ENCODE measurements at regions not wholly inside any gene's neighbourhood (a gene's known extent, or its start where the extent isn't known, plus 50 kb on each side); places are given as distances from the start of the nearest gene placed in this dataset.

DNA sequence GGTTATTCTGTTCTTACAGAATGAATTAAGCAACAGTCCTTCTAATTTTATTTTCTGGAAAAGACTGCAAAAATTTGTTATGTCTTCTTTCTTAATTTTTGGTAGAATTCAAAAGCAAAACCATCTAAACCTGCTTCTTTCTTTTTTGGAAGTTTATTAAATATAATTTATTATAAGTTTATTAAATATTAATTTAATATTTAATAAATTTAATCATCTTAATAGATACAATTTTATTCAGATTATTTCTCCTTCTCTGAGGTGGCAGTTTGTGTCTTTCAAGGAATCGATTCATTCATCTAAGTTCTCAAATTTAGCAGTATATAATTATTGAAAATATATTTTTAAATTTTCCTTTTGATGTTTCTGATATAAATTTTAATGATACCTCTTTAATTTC, 837.5 kb upstream of the LRRC4C start:
- Histone ChIP-seq H2BK120ac (ENCODE audit: low read depth, low read length) (no peak overlapping the region), H2BK5ac (ENCODE audit: low read depth, low read length, poor library complexity, severe bottlenecking) (no peak overlapping the region), H2BK12ac (ENCODE audit: low read length in 2 of 2) (no peak overlapping the region), H3K27me3 (ENCODE audit: control insufficient read depth in 1 of 2, insufficient read depth in 1 of 2, low read length in 2 of 2) (no peaks in the 10 kb centered on the region), H3K4ac (ENCODE audit: low read depth in 1 of 2, low read length in 2 of 2) (no peak overlapping the region), H2AK5ac (ENCODE audit: low read length, severe bottlenecking) (no peak overlapping the region), H3K36me3 (ENCODE audit: control insufficient read depth in 1 of 2, insufficient read depth in 2 of 2, low read depth in 1 of 2, low read length in 2 of 2) (no peaks in the 10 kb centered on the region), H3K79me1 (replicated peaks; ENCODE audit: low read length, poor library complexity, severe bottlenecking) (no peaks in the 10 kb centered on the region), H3K9ac (ENCODE audit: low read length) (no peak overlapping the region), H3K4me3 (ENCODE audit: insufficient read depth in 1 of 2, low read depth in 1 of 2, low read length in 2 of 2) (no peak overlapping the region), H3K4me1 (ENCODE audit: control insufficient read depth, insufficient read depth, low read depth, low read length) (no peaks in the 10 kb centered on the region), H2AFZ (ENCODE audit: low read depth, low read length) (no peak overlapping the region), H3K27ac (ENCODE audit: low read length, poor library complexity, severe bottlenecking) (no peak overlapping the region), H2BK15ac (ENCODE audit: low read depth, poor library complexity, severe bottlenecking) (no peak overlapping the region), H4K8ac (ENCODE audit: low read length) (no peak overlapping the region), H3K4me2 (ENCODE audit: low read length, poor library complexity, severe bottlenecking) (no peak overlapping the region), H4K91ac (ENCODE audit: low read length) (no peak overlapping the region), H3K23ac (ENCODE audit: low read length in 2 of 2) (no peak overlapping the region), H3K14ac (ENCODE audit: low read length in 2 of 2) (no peak overlapping the region), H3K18ac (ENCODE audit: low read depth in 1 of 2, low read length in 2 of 2) (no peak overlapping the region), H3K9me3 (ENCODE audit: control insufficient read depth, low read length) (peaks cover 9% of the 10 kb centered on the region)
- DNase-seq = no peak
- WGBS = no CpG with 5 or more reads among the region's 1 CpG

DNA sequence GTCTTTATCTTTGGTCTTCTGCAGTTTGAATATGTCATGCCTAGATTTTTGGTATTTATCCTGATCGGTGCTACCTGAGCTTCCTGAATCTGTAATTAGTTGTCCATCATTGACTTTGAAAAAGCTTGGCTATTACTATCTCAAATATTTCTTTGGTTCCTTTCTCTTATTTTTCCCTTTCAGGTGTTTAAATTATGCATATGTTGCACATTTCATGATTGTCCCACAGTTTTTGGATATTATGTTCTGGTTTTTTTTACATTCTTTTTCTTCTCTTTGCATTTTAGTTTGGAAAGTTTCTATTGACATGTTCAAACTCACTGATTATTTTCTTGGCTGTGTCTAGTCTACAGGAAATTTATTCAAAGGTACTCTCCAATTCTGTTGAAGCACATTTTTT, 840.3 kb upstream of the LRRC4C start:
- H3K9me3 ChIP-seq (ENCODE audit: control insufficient read depth, low read length) = peaks cover 6% of the 10 kb centered on the region
- no peaks in the 10 kb centered on the region for H3K79me1 ChIP-seq (replicated peaks; ENCODE audit: low read length, poor library complexity, severe bottlenecking)
- no peak overlapping the region for H2BK15ac ChIP-seq (ENCODE audit: low read depth, poor library complexity, severe bottlenecking)
- no peak overlapping the region for H3K4me3 ChIP-seq (ENCODE audit: insufficient read depth in 1 of 2, low read depth in 1 of 2, low read length in 2 of 2)
- no peak overlapping the region for H3K4me2 ChIP-seq (ENCODE audit: low read length, poor library complexity, severe bottlenecking)
- no peak overlapping the region for H2BK12ac ChIP-seq (ENCODE audit: low read length in 2 of 2)
- no peak overlapping the region for H3K14ac ChIP-seq (ENCODE audit: low read length in 2 of 2)
- H3K4me1 ChIP-seq (ENCODE audit: control insufficient read depth, insufficient read depth, low read depth, low read length) = no peaks in the 10 kb centered on the region
- no peaks in the 10 kb centered on the region for H3K36me3 ChIP-seq (ENCODE audit: control insufficient read depth in 1 of 2, insufficient read depth in 2 of 2, low read depth in 1 of 2, low read length in 2 of 2)
- no peak overlapping the region for H3K23ac ChIP-seq (ENCODE audit: low read length in 2 of 2)
- no peak overlapping the region for H4K8ac ChIP-seq (ENCODE audit: low read length)
- no peak overlapping the region for H2AFZ ChIP-seq (ENCODE audit: low read depth, low read length)
- no CpG with 5 or more reads among the region's 1 CpG for WGBS
- DNase-seq = no peak
- no peak overlapping the region for H3K9ac ChIP-seq (ENCODE audit: low read length)
- no peak overlapping the region for H4K91ac ChIP-seq (ENCODE audit: low read length)
- H3K27ac ChIP-seq (ENCODE audit: low read length, poor library complexity, severe bottlenecking) = no peak overlapping the region
- no peak overlapping the region for H2AK5ac ChIP-seq (ENCODE audit: low read length, severe bottlenecking)
- no peak overlapping the region for H3K4ac ChIP-seq (ENCODE audit: low read depth in 1 of 2, low read length in 2 of 2)
- no peak overlapping the region for H2BK5ac ChIP-seq (ENCODE audit: low read depth, low read length, poor library complexity, severe bottlenecking)
- H3K18ac ChIP-seq (ENCODE audit: low read depth in 1 of 2, low read length in 2 of 2) = no peak overlapping the region
- H3K27me3 ChIP-seq (ENCODE audit: control insufficient read depth in 1 of 2, insufficient read depth in 1 of 2, low read length in 2 of 2) = no peaks in the 10 kb centered on the region
- no peak overlapping the region for H2BK120ac ChIP-seq (ENCODE audit: low read depth, low read length)

DNA sequence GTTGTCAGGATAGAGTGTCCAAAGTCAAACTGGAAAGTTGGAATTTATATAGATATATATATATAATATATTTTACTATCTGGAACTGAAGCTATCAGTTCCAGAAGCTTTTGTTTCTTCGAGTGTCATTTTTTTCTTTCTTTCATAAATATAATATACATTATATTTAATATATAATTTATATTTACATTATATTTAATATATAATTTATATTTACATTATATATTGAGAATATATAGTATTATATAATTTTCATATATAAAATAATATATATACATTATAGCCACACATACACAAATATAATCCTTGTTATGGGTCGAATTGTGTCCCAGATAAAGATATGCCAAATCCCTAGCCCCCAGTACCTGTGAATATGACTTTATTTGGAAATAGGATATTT, 842.3 kb upstream of the LRRC4C start:
- no CpG with 5 or more reads among the region's 2 CpGs for WGBS
- Histone ChIP-seq H2BK5ac (ENCODE audit: low read depth, low read length, poor library complexity, severe bottlenecking) (no peak overlapping the region), H3K23ac (ENCODE audit: low read length in 2 of 2) (no peak overlapping the region), H2AFZ (ENCODE audit: low read depth, low read length) (no peak overlapping the region), H3K27ac (ENCODE audit: low read length, poor library complexity, severe bottlenecking) (no peak overlapping the region), H3K18ac (ENCODE audit: low read depth in 1 of 2, low read length in 2 of 2) (no peak overlapping the region), H3K14ac (ENCODE audit: low read length in 2 of 2) (no peak overlapping the region), H4K8ac (ENCODE audit: low read length) (no peak overlapping the region), H2BK12ac (ENCODE audit: low read length in 2 of 2) (no peak overlapping the region), H3K4me2 (ENCODE audit: low read length, poor library complexity, severe bottlenecking) (no peak overlapping the region), H3K4ac (ENCODE audit: low read depth in 1 of 2, low read length in 2 of 2) (no peak overlapping the region), H2BK15ac (ENCODE audit: low read depth, poor library complexity, severe bottlenecking) (no peak overlapping the region), H3K4me1 (ENCODE audit: control insufficient read depth, insufficient read depth, low read depth, low read length) (no peaks in the 10 kb centered on the region), H3K9ac (ENCODE audit: low read length) (no peak overlapping the region), H4K91ac (ENCODE audit: low read length) (no peak overlapping the region), H3K79me1 (replicated peaks; ENCODE audit: low read length, poor library complexity, severe bottlenecking) (no peaks in the 10 kb centered on the region), H2BK120ac (ENCODE audit: low read depth, low read length) (no peak overlapping the region), H3K36me3 (ENCODE audit: control insufficient read depth in 1 of 2, insufficient read depth in 2 of 2, low read depth in 1 of 2, low read length in 2 of 2) (no peaks in the 10 kb centered on the region), H3K4me3 (ENCODE audit: insufficient read depth in 1 of 2, low read depth in 1 of 2, low read length in 2 of 2) (no peak overlapping the region), H2AK5ac (ENCODE audit: low read length, severe bottlenecking) (no peak overlapping the region), H3K27me3 (ENCODE audit: control insufficient read depth in 1 of 2, insufficient read depth in 1 of 2, low read length in 2 of 2) (no peaks in the 10 kb centered on the region), H3K9me3 (ENCODE audit: control insufficient read depth, low read length) (no peaks in the 10 kb centered on the region)
- no peak for DNase-seq

DNA sequence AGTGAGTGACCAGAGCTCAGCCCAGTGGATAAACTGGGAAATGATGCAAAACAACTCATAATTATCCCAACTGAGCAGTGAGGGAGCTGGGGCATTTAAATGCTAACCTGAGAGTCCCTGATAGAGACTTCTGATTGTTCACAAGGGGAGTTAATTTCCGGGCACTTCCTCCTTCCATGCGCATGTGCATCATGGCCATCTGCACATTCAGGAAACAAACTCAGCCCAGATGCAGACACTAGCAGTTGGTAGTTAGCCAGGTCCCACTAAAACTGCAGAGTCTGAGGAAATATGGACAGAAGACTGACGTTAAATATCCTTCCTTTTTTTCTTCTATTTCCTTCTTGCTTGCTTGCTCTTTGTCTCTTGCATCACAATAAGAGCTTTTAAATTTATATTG, 852.1 kb upstream of the LRRC4C start:
- Histone ChIP-seq H3K4me2 (ENCODE audit: low read length, poor library complexity, severe bottlenecking) (no peak overlapping the region), H3K79me1 (replicated peaks; ENCODE audit: low read length, poor library complexity, severe bottlenecking) (no peaks in the 10 kb centered on the region), H4K8ac (ENCODE audit: low read length) (no peak overlapping the region), H2AK5ac (ENCODE audit: low read length, severe bottlenecking) (no peak overlapping the region), H3K9me3 (ENCODE audit: control insufficient read depth, low read length) (no peaks in the 10 kb centered on the region), H3K4me1 (ENCODE audit: control insufficient read depth, insufficient read depth, low read depth, low read length) (no peaks in the 10 kb centered on the region), H3K36me3 (ENCODE audit: control insufficient read depth in 1 of 2, insufficient read depth in 2 of 2, low read depth in 1 of 2, low read length in 2 of 2) (no peaks in the 10 kb centered on the region), H2AFZ (ENCODE audit: low read depth, low read length) (no peak overlapping the region), H3K27me3 (ENCODE audit: control insufficient read depth in 1 of 2, insufficient read depth in 1 of 2, low read length in 2 of 2) (no peaks in the 10 kb centered on the region), H2BK12ac (ENCODE audit: low read length in 2 of 2) (no peak overlapping the region), H3K14ac (ENCODE audit: low read length in 2 of 2) (no peak overlapping the region), H2BK120ac (ENCODE audit: low read depth, low read length) (no peak overlapping the region), H3K4ac (ENCODE audit: low read depth in 1 of 2, low read length in 2 of 2) (no peak overlapping the region), H3K27ac (ENCODE audit: low read length, poor library complexity, severe bottlenecking) (no peak overlapping the region), H3K4me3 (ENCODE audit: insufficient read depth in 1 of 2, low read depth in 1 of 2, low read length in 2 of 2) (no peak overlapping the region), H3K9ac (ENCODE audit: low read length) (no peak overlapping the region), H2BK5ac (ENCODE audit: low read depth, low read length, poor library complexity, severe bottlenecking) (no peak overlapping the region), H3K18ac (ENCODE audit: low read depth in 1 of 2, low read length in 2 of 2) (no peak overlapping the region), H3K23ac (ENCODE audit: low read length in 2 of 2) (no peak overlapping the region), H2BK15ac (ENCODE audit: low read depth, poor library complexity, severe bottlenecking) (no peak overlapping the region), H4K91ac (ENCODE audit: low read length) (no peak overlapping the region)
- no peak for DNase-seq
- WGBS = 86% methylated on average over 2 of the region's 3 CpGs

Measured in mesenchymal stem cell (in vitro differentiated cells and primary cell).